Kidney epithelial cell (primary cell): ENCODE measurements at regions not wholly inside any gene's neighbourhood (a gene's known extent, or its start where the extent isn't known, plus 50 kb on each side); places are given as distances from the start of the nearest gene placed in this dataset.
"Not testable (repeated sequence)": the region's sequence is repeated elsewhere in the genome, so short reads cannot be mapped to it uniquely, and the experiment has no call there.

ENCODE experiments used
- DNase-seq: peaks from one replicate; pipeline ENCODE4 v3.0.0-alpha.2; 2010; ENCODE audit warnings: low read depth
- H3K27me3 ChIP-seq: 2 replicates; pipeline ENCODE4 v1.6.0; 2011; ENCODE audit warnings: low read length; ENCODE audit not compliant: control insufficient read depth, insufficient read depth
- H3K36me3 ChIP-seq: 2 replicates; pipeline ENCODE4 v1.5.1; 2011; ENCODE audit warnings: low read length; ENCODE audit not compliant: control insufficient read depth, insufficient read depth
- H3K4me3 ChIP-seq: 2 replicates; pipeline ENCODE4 v1.5.1; 2011; ENCODE audit warnings: low read depth, mild to moderate bottlenecking, control low read depth, low read length
- CTCF ChIP-seq: IDR thresholded peaks from 2 replicates; pipeline ENCODE4 v1.5.1; 2011; ENCODE audit warnings: mild to moderate bottlenecking, moderate library complexity, low read length, control low read depth, inconsistent platforms; ENCODE audit not compliant: insufficient read depth, poor library complexity, severe bottlenecking

GRCh38 chr1:8226747-8227146, 91.2 kb upstream of the SLC45A1 start:
- Histone ChIP-seq H3K36me3 (no peaks in the 10 kb centered on the region), H3K27me3 (no peaks in the 10 kb centered on the region), H3K4me3 (no peak overlapping the region)
- DNase-seq: no peak
- TF ChIP-seq CTCF: no peak

GRCh38 chr1:8226024-8226423, 91.9 kb upstream of the SLC45A1 start:
- not testable (repeated sequence) for H3K27me3 ChIP-seq, DNase-seq, H3K36me3 ChIP-seq, H3K4me3 ChIP-seq

- no peaks in the 10 kb centered on the region for H3K27me3 ChIP-seq
- no peak for DNase-seq
- H3K4me3 ChIP-seq: no peak overlapping the region
- no peak for TF ChIP-seq CTCF
- H3K36me3 ChIP-seq: no peaks in the 10 kb centered on the region
Observed at GRCh38 chr1:8223526-8223925, 94.4 kb upstream of the SLC45A1 start.

GRCh38 chr1:8222789-8223188, 95.1 kb upstream of the SLC45A1 start:
- Histone ChIP-seq H3K36me3 (no peaks in the 10 kb centered on the region), H3K4me3 (no peak overlapping the region), H3K27me3 (no peaks in the 10 kb centered on the region)
- TF ChIP-seq CTCF: no peak
- no peak for DNase-seq

- DNase-seq: no peak
- H3K4me3 ChIP-seq: no peak overlapping the region
- no peaks in the 10 kb centered on the region for H3K27me3 ChIP-seq
- TF ChIP-seq CTCF: no peak
- no peaks in the 10 kb centered on the region for H3K36me3 ChIP-seq
Observed at GRCh38 chr1:8219530-8219929, 98.4 kb upstream of the SLC45A1 start.

- Histone ChIP-seq H3K27me3 (no peaks in the 10 kb centered on the region), H3K4me3 (no peak overlapping the region), H3K36me3 (no peaks in the 10 kb centered on the region)
- no peak for TF ChIP-seq CTCF
- DNase-seq: no peak
Observed at GRCh38 chr1:8218351-8219092, 99.4 kb upstream of the SLC45A1 start.
